Stomach smooth muscle (tissue), 2 donors: ENCODE measurements at regions not wholly inside any gene's neighbourhood (a gene's known extent, or its start where the extent isn't known, plus 50 kb on each side); places are given as distances from the start of the nearest gene placed in this dataset.

Source experiments
- H3K27ac ChIP-seq: one replicate; pipeline ENCODE4 v1.7.0; 2013; ENCODE audit warnings: mild to moderate bottlenecking, low read length, inconsistent platforms
- H3K27me3 ChIP-seq, 2 donors: one replicate each; pipeline ENCODE4 v1.7.0; 2013; ENCODE audit warnings: low read length in 2 of 2; ENCODE audit not compliant: insufficient read depth in 2 of 2, control insufficient read depth in 1 of 2
- H3K36me3 ChIP-seq, 2 donors: one replicate each; pipeline ENCODE4 v1.7.0; 2013; ENCODE audit warnings: low read length in 2 of 2; ENCODE audit not compliant: control insufficient read depth in 2 of 2, insufficient read depth in 2 of 2
- H3K4me1 ChIP-seq: one replicate; pipeline ENCODE4 v1.7.0; 2013; ENCODE audit warnings: low read length; ENCODE audit not compliant: control insufficient read depth, insufficient read depth
- H3K4me3 ChIP-seq, 2 donors: one replicate each; pipeline ENCODE4 v1.7.0; 2013; ENCODE audit warnings: low read length in 2 of 2
- H3K9ac ChIP-seq, 2 donors: one replicate each; pipeline ENCODE4 v1.7.0; 2013; ENCODE audit warnings: low read length in 2 of 2, mild to moderate bottlenecking in 1 of 2
- H3K9me3 ChIP-seq, 2 donors: one replicate each; pipeline ENCODE4 v1.7.0; 2013; ENCODE audit warnings: low read length in 2 of 2; ENCODE audit not compliant: control insufficient read depth in 2 of 2
- donor health status: healthy.
- donor health status: Pancreatic carcinoma.

- no peak overlapping the region for H3K4me3 ChIP-seq
- H3K27ac ChIP-seq, result no peak overlapping the region
- no peaks in the 10 kb centered on the region for H3K27me3 ChIP-seq
- no peaks in the 10 kb centered on the region for H3K36me3 ChIP-seq
- peaks cover 4 to 6% of the 10 kb centered on the region in 2 donors for H3K9me3 ChIP-seq
- H3K4me1 ChIP-seq, result no peaks in the 10 kb centered on the region
- H3K9ac ChIP-seq, result no peak overlapping the region
Measured at GRCh38 chr11:79956061-79956460, 515.2 kb upstream of the TENM4 start.

- no peak overlapping the region for H3K27ac ChIP-seq
Measured at GRCh38 chr11:79953629-79954028, 512.8 kb upstream of the TENM4 start.

GRCh38 chr11:79950741-79951140 is 509.9 kb upstream of the TENM4 start:
- H3K9me3 ChIP-seq, result no peaks in the 10 kb centered on the region
- no peaks in the 10 kb centered on the region for H3K36me3 ChIP-seq
- no peak overlapping the region for H3K4me3 ChIP-seq
- no peak overlapping the region for H3K9ac ChIP-seq
- no peaks in the 10 kb centered on the region for H3K27me3 ChIP-seq
- no peak overlapping the region for H3K27ac ChIP-seq
- H3K4me1 ChIP-seq, result no peaks in the 10 kb centered on the region

More at GRCh38 chr11:79953629-79954028, 512.8 kb upstream of the TENM4 start:
- Histone ChIP-seq H3K4me3 (no peak overlapping the region), H3K4me1 (no peaks in the 10 kb centered on the region), H3K36me3 (no peaks in the 10 kb centered on the region), H3K9me3 (no peaks in the 10 kb centered on the region), H3K9ac (no peak overlapping the region), H3K27me3 (no peaks in the 10 kb centered on the region)

- H3K27ac ChIP-seq, result no peak overlapping the region
- H3K36me3 ChIP-seq, result no peaks in the 10 kb centered on the region
- no peak overlapping the region for H3K4me3 ChIP-seq
- no peaks in the 10 kb centered on the region for H3K4me1 ChIP-seq
- no peaks in the 10 kb centered on the region for H3K9me3 ChIP-seq
- H3K27me3 ChIP-seq, result no peaks in the 10 kb centered on the region
- H3K9ac ChIP-seq, result no peak overlapping the region
Measured at GRCh38 chr11:79950172-79950571, 509.3 kb upstream of the TENM4 start.

GRCh38 chr11:79949574-79949973 is 508.7 kb upstream of the TENM4 start:
- Histone ChIP-seq H3K4me1 (no peaks in the 10 kb centered on the region), H3K9me3 (no peaks in the 10 kb centered on the region), H3K36me3 (no peaks in the 10 kb centered on the region), H3K4me3 (no peak overlapping the region), H3K9ac (no peak overlapping the region), H3K27ac (no peak overlapping the region), H3K27me3 (no peaks in the 10 kb centered on the region)

- H3K4me3 ChIP-seq, result no peak overlapping the region
- H3K36me3 ChIP-seq, result no peaks in the 10 kb centered on the region
- H3K27me3 ChIP-seq, result no peaks in the 10 kb centered on the region
- no peak overlapping the region for H3K27ac ChIP-seq
- no peaks in the 10 kb centered on the region for H3K4me1 ChIP-seq
- no peaks in the 10 kb centered on the region for H3K9me3 ChIP-seq
- H3K9ac ChIP-seq, result no peak overlapping the region
Measured at GRCh38 chr11:79942646-79943045, 501.8 kb upstream of the TENM4 start.

- no peaks in the 10 kb centered on the region for H3K9me3 ChIP-seq
- no peaks in the 10 kb centered on the region for H3K27me3 ChIP-seq
- no peak overlapping the region for H3K27ac ChIP-seq
- H3K4me3 ChIP-seq, result no peak overlapping the region
- H3K36me3 ChIP-seq, result no peaks in the 10 kb centered on the region
- H3K4me1 ChIP-seq, result no peaks in the 10 kb centered on the region
- H3K9ac ChIP-seq, result no peak overlapping the region
Measured at GRCh38 chr11:79942090-79942489, 501.3 kb upstream of the TENM4 start.

GRCh38 chr11:79940974-79941735 is 500.3 kb upstream of the TENM4 start:
- no peak overlapping the region for H3K9ac ChIP-seq
- no peak overlapping the region for H3K27ac ChIP-seq
- H3K4me1 ChIP-seq, result no peaks in the 10 kb centered on the region
- no peaks in the 10 kb centered on the region for H3K36me3 ChIP-seq
- H3K4me3 ChIP-seq, result no peak overlapping the region
- H3K27me3 ChIP-seq, result no peaks in the 10 kb centered on the region
- H3K9me3 ChIP-seq, result no peaks in the 10 kb centered on the region

- Histone ChIP-seq H3K36me3 (no peaks in the 10 kb centered on the region), H3K27me3 (no peaks in the 10 kb centered on the region), H3K9me3 (no peaks in the 10 kb centered on the region), H3K27ac (no peak overlapping the region), H3K9ac (no peak overlapping the region), H3K4me3 (no peak overlapping the region), H3K4me1 (no peaks in the 10 kb centered on the region)
Measured at GRCh38 chr11:79940165-79940564, 499.3 kb upstream of the TENM4 start.

- no peak overlapping the region for H3K4me3 ChIP-seq
- no peaks in the 10 kb centered on the region for H3K4me1 ChIP-seq
- H3K9me3 ChIP-seq, result no peaks in the 10 kb centered on the region
- no peak overlapping the region for H3K27ac ChIP-seq
- H3K27me3 ChIP-seq, result no peaks in the 10 kb centered on the region
- no peaks in the 10 kb centered on the region for H3K36me3 ChIP-seq
- H3K9ac ChIP-seq, result no peak overlapping the region
Measured at GRCh38 chr11:79939111-79939510, 498.3 kb upstream of the TENM4 start.

GRCh38 chr11:79937676-79938334 is 497.0 kb upstream of the TENM4 start:
- no peak overlapping the region for H3K9ac ChIP-seq
- no peaks in the 10 kb centered on the region for H3K9me3 ChIP-seq
- H3K36me3 ChIP-seq, result no peaks in the 10 kb centered on the region
- no peaks in the 10 kb centered on the region for H3K27me3 ChIP-seq
- H3K4me1 ChIP-seq, result no peaks in the 10 kb centered on the region
- no peak overlapping the region for H3K4me3 ChIP-seq
- no peak overlapping the region for H3K27ac ChIP-seq
